Right forelimb (tissue), 1 donor: ENCODE measurements at regions not wholly inside any gene's neighbourhood (a gene's known extent, or its start where the extent isn't known, plus 50 kb on each side); places are given as distances from the start of the nearest gene placed in this dataset.

Experiments used
- DNase-seq: peaks from one replicate; pipeline ENCODE4 v3.0.0-alpha.2; 2018

DNA sequence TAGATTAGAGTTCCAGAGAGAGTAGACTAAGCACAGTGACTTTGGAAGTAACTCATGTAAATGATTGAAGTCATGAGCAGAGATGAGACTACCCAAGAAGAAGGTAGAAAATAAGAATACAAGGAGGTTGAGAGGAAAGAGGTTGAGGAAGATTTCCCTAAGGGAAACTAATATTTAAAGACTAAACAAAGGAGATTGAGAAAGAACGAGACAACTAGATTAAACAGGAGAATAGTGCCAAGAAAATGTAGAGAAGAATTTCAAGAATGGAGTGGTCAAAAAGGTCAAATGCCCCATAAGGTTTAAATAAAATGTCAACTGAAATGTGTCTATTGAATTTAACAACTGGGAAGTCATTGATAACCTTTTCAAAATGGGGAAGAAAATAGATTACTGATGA, 59.0 kb downstream of the RPS29 start:
- no peak for DNase-seq

DNA sequence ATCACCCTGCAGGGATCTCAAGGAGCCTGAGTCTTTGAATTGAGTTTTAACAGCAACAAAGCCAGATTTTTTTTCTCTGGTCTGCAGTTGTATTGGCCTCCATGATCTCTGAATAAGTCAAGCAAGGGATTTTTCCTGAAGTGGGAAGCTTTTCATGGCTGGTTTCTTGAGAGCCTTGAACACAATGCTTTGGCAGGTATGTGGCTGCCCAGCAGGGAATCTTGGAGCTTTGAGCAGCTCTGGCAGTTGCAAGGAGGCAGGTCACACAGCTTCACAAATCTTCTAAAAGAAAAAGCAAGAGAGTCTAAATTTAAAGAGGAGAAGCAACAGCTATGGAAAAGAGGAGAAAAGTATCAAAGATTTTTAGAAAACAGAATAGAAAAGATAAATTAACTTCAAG, 60.1 kb downstream of the RPS29 start:
- DNase-seq = no peak

DNA sequence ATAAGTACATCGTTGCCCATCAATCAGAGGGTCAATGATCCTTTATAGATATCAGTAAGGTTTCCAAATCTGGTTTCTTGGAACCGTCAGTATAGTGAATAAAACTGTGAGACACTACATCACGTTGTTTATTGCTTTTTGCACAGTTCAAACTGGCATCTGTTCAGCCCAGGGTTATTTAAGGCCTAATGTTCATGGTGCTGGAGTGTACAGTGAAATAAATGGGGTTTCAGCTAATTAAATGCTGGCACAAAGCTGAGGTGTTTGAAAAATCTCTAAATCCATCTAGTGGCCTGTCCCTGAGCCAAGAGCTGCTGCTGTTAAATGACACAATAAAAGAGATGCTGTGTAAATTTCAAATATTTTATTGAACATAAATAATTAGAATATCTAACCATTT, 69.9 kb downstream of the RPS29 start:
- DNase-seq = no peak

DNA sequence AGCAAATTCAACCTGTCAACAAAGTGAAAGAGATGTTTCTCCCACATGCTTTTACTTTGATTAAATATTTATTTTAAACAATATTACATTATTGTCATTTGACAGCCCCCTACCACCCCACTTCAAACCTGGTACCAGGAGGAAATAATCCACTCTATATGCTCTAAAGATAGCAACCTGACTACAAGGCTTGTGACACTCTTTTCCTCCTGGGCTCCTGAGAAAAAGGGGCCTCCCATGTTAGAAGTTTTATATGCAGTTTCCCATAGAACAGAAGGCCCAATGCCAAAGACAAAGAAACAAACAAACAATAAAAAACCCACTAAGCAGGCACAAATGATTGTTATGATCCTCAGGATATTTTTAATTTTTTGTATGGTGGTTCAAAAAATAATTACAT, 73.6 kb downstream of the RPS29 start:
- DNase-seq = no peak

DNA sequence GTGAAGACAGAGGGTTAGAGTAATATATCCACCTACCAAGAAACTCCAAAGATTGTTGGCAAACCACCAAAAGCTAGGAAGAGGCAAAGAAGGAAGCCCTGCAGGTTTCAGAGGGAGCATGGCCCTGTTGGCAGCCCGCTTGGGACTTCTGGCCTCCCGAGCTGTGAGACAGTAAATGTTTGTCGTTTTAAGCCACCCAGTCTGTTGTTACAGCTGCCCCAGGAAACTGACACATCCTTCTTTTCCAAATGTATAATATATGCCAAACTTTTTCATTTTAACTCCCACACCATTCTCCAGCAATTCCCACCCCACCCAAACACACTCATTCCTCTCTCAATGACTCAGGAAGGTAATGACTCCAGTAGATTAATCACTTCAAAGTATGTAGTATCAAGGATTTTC, 74.0 kb downstream of the RPS29 start:
- no peak for DNase-seq

DNA sequence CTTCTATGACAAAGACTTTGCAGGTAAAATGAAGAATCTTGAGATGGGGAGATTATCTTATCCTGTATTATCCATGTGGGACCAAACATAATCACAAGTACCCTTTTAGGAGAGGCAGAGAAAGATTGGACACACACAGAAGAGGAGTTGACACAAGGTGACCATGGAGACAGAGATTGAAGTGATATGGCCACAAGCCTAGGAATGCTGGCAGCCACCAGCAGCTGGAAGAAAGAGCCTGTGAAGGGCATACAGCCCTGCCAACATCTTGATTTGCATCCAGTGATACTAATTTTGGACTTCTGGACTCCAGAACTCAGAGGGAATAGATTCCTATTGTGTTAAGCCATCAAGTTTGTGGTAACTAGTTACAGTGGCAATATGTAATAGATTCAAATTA, 78.1 kb downstream of the RPS29 start:
- DNase-seq = no peak

DNA sequence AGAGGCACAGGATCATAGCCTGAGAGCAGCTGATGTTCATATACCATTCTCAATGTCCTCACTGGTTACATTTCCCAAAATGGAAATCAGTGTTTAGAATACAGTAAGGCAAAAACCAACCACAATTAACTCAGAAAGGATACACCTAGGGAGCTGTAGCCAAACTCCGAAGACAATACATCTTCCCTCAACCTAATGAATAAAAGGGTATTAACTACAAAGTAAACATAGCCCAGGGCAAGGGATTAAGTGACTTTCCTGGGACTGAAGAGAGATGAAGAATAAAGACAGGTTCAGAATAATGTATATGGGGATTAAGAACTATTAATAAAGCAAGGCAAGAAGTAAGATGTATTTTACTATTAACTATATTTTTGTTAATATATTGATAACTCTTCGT, 79.5 kb downstream of the RPS29 start:
- no peak for DNase-seq

DNA sequence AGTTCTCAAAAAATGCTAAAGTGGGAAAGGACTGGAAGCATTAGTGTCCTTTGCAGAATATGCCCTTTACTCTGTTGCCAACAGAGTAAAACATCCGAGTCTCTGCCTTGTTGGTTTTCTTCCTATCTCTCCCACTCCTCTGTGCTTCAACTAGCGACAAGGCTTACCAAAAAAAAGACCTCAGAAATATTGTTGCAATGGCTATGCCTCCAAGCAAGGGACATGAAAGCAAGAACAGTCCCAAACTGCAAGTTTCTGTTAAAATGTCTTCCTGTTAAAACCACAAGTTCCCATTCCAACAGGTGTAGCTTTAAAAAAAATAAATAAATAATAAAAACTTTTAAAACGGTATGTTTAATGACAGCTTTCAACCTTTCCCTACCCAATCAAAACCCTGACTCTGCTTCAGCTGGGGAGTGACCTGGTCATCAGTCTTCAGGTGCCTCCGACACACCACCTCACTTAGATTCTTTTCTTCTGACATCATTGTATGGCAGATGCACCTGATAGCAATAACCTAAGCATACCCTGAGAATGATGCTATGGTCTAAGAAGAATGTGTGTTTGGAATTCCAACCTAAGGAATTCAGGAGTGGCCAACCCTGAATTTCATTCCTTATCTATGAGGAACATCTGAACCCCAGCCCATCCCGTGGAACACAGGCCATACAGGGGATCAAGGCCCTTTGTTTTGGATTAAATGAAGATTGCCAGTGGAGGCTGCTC, 81.0 kb downstream of the RPS29 start:
- DNase-seq = no peak

DNA sequence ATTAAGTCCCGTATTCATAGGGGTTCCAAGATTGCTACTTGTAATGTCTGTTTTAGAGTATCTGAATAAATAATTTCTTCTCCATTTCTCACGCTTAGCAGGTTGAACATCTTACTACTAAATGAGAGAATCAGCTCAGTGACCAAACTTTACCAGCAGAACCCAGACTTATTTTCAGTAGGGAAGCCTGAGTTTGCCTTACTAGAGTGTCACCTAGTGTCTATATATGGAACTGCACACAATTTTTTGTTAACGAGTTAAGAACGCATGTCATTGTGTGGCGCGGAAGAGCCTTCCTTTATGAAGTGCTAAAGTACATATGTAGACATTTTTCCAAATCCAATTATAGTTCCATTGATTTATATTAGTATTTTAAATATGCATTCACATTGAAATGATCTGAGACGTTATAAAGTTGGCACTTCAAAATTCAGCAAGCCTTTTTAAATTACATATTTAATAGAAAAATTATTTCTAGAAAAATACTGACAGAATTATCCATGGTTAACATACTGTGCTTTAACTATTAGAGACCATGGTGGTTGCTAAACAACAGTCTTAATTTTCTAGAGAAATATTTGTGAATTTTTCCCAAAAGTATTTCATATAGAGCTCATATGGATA, 88.3 kb downstream of the RPS29 start:
- no peak for DNase-seq

DNA sequence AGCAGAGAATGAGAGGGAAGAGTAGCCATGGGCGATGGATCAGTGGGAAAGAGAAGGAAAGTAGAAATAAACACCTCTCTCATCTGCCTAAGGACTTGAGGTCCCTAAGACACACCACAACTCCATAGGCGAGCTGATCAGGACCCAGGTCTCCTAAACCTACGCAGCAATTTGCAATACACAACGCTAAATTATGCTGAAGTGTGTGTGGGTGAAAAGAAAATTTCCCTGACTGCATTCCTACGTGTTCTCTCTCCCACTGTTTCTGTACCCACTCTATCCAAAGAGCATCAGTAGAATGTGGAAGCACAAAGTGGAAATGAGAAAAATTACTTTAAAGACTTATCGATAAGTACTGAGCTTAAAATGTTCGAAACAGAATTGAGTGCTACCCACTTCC, 88.9 kb downstream of the RPS29 start:
- DNase-seq = no peak

DNA sequence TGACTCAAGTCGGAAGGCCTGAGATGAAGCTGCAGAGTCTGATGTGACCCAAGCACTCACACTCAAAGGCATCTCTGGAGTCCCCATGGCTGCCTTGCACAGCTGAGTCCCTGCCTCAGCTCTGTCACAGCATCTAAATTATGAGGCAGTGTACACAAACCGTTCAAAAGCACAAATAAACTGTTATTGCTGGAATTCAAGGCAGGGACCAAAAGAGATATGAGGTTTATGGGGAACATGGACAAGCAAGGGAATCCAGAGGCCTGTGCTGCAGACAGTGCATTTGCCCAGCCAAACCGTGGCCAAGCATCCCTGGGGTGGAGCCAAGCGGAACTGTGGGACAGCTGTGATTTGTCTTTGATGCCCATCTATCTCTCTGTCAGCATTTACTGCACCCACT, 91.3 kb downstream of the RPS29 start:
- no peak for DNase-seq

DNA sequence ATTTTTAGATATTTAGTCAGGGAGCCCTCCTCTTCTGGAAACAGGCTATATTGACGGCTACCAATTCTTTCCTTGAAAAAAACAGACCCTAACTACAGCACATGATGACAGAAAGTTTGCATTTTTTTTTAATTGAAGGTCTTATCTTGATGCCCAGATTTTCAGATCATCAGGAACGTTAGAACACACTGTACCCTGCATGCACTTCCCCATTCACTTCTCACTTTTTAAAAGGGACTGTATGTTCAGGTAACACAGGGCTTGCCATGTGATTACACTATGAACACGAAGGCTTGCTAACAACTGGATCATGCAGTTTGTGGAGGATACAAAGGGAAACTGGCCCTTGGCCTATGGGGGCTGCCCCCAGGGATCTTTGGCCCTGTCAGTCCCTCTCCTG, 92.6 kb downstream of the RPS29 start:
- no peak for DNase-seq

DNA sequence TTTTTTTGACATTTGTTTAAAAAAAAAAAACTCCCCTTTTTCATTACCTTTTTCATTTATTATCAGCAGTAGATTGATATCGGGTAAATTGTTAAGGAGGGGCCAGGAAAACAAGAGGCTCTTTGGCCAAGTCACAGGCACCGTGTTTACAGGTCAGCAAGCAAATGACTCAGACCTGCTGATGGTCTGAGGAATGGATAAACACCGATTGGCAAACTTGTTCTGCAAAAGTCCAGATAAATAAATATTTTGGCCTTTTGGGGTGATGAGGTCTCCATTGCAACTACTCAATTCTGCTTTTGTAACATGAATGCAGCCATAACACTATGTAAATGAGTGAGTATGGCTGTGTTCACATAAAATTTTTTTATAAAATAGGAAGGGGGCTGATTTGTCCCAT, 94.0 kb downstream of the RPS29 start:
- DNase-seq = no peak

DNA sequence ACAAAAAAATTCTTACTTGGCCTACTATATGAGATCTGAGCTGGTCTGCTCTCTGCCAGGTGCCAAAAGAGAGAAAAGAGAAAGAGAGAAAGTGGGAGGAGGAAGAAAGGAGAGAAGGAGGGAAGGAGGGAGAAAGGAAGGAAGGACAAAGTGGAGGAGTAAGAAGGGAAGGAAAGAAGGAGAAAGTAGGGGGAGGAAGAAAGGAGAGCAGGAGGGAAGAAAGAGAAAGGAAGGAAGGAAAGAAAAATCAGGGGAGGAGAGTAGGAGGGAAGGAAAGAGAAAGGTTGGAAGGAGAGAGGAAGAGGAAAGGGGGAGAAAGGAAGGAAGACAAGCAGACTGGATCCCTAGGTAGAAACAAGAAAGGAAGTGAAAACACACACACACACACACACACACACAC, 96.8 kb downstream of the RPS29 start:
- no peak for DNase-seq

DNA sequence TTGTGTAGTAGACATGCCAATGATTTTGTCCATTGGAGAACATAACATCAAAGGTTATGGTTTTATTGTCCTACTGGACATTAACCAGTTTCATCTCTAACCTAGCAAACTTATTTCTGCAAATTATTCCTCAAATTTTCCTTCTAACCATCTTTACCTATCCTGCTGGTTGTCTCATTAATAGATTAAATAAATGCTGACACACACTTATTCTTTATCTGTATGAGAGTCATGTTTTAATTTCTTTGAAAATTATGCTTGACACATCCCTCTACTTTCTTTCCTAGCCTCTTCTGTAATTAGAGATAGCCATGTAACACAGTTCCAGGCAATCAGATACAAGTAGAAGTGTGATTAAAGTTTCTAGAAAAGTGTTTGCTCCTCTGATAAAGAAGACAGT, 98.9 kb downstream of the RPS29 start:
- DNase-seq = no peak

DNA sequence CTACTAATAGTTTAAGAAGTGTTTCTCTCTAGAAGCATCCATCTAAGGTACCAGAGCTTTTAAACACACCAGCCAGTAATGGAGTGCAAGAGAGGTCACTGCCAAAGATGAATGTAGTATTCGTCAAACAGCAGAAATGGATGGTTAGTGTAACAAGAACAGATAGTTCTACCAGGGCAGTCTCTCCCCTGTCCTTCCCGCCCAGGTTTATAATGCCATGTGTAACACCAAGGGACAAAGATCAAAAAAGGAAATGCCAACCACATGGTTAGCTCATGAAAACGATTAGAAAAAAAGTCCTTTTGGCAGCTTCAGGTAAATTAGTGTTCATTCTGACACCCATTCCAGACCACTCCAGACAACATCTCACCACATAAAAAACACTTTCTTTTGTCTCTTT, 100.9 kb downstream of the RPS29 start:
- no peak for DNase-seq

DNA sequence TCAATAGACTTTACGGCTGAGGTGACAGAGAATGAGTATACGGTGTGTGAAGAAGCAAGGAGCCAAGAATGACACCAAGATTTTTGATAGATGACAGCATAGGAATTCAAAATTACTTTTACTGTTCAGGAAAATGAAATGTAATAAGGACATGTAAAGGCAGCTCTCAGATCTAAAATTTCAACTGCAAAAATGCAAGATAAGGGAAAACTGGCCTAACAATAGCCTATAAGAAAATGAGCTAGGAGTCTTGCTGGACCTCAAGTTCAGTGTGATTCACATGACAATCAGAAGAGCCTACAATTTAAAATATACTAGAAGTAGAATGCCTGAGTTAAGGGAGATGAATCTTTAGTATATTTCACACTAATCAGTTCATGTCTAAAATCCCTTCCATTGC, 102.0 kb downstream of the RPS29 start:
- DNase-seq = no peak

DNA sequence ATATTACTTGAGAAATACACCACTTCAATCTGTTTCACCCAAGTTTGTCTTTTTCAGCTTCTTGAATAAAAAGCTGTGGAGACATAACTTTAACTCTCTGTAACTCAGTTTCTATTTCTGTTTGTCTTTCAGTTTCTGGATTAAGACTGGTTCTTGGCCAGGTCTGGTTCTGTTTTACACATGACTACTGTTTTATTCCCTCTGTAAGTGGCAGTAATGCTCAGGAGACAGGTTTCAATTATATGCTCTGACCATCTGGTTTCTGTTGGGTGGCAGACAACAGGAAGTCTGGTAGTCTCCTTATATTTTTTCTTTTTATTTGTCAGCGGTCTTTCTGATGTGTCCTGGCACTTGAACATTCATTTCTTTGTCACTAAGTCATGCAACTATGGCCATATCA, 102.9 kb downstream of the RPS29 start:
- DNase-seq = no peak

DNA sequence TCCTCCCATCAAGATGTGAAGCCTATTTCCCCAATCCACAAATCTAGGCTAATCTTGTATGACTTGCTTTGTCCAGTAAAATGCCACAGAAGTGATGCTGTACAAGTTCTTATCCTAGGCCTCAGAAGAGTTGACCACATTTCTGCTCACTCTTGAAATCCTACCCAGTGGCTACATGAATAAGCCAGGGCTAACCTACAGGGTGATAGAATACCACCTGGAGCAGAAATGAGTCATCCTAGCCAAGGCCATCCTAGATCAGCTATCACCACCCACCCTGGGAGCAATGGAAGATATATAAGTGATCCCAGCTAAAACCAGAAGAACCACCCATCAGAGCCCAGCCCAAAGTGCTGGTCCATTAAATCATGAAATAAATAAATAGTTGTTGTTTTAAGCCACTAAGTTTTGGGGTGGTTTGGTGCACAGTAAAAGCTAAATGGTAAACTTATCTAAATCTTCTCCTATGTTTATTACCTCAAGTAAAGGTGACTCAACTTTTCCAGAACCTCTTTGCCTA, 105.1 kb downstream of the RPS29 start:
- no peak for DNase-seq

DNA sequence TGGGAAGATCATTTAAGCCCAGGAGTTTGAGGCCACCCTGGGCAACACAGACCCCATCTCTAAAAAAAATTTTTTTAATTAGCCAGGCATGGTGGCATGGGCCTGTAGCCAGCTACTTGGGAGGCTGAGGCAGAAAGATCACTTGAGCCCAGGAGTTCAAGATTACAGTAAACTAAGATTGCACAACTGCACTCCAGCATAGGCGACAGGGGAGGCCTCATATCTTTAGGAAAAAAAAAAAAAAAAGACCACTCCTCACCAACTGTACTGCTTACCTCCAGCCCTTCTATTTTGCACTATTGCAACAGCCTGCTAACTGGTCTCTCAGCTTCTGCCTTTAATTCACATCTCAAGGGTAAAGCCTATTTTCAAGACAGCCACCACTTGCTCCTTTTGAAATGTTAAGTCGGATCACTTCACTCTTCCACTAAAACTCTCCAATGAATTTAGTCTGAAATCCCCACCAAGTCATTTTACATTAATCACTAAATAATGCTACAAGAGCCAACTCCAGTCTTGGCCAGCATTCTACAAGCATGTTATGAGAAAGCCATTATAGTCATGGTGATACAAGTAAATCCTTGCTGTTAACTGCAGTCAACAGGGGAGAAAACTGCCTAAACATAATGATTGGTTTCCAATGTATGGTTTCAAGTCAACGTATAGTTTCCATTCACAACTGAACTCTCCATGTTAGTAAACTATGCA, 106.0 kb downstream of the RPS29 start:
- no peak for DNase-seq

DNA sequence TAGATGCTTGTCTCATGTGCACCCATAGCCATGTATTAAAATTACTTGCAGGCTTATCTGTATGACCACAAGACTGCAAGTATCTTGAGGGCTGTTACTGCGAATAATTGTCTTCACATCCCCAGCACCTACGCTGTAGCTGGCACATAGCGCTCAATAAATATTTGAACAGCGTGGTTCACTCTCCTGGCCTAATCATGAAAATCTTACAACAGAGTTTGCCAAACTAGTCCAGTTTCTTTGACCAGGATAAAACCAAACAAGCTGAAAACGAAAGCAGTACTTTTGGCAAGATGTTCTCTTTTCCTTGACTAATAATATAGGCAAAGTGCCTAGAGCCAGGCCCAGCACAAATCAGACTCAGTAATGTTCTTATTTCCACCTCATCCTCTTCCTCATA, 106.7 kb downstream of the RPS29 start:
- DNase-seq = no peak

DNA sequence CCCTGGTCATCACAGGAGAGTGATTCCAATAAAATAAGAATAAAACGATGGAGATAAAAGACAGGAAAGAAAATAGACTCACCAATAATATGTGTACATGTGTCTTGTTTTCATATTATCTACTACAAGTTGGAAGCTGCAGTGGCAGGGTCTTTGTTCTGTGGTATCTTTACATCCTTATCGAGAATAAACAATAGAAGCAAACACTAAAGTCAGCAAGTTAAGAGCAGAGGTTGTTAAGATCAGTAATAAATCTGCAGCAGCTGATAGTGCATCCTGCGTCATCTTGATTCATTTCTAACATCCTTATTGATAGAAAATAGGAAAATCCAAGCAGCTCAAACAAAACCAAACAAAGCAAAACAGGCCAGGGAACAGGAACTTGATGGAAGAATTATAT, 107.4 kb downstream of the RPS29 start:
- DNase-seq = no peak

DNA sequence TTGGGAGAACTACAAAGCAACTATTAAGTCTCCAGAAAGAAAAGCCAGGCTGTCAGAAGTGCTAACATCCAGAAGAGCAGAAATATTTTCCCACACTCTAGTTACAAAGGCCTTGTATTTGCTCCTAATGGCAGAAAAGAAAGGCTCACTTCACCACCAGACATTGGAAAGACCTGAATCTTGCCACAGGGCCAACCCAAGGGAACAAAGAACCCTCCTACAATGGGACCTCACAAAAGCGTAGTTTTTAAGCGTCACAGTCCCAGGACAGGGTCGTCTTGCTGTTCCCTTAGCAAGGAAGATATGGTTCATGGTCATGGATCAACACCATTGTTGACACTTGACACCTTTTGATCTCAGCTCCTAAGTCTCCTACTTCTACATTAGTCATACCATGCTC, 119.1 kb downstream of the RPS29 start:
- no peak for DNase-seq

DNA sequence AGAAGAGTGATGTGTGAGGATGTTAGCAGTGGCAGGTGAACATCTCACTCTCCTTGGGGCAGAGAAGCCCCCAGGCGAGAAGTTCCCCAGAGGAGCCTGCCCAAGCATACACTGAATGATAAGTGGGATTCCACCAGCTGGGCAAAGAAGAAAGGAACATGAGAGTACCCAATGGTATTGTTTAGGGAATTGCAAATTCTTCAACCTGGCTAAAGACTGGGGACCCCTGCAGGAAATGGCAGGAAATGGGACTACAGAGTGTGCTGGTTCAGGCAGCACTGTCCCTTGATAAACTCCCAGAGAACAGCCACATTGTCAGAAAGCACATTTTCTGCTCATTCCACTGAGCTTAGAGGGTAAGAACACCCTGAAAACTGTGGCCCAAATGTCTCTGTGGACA, 121.3 kb downstream of the RPS29 start:
- DNase-seq = no peak
